Fibroblast of skin of left biceps (primary cell): ENCODE measurements at regions not wholly inside any gene's neighbourhood (a gene's known extent, or its start where the extent isn't known, plus 50 kb on each side); places are given as distances from the start of the nearest gene placed in this dataset.

ENCODE experiments used
- DNase-seq, 2 experiments: peaks; one replicate each; pipeline ENCODE4 v3.0.0-alpha.2; 2013; ENCODE audit warnings: low read depth in 2 of 2

DNA sequence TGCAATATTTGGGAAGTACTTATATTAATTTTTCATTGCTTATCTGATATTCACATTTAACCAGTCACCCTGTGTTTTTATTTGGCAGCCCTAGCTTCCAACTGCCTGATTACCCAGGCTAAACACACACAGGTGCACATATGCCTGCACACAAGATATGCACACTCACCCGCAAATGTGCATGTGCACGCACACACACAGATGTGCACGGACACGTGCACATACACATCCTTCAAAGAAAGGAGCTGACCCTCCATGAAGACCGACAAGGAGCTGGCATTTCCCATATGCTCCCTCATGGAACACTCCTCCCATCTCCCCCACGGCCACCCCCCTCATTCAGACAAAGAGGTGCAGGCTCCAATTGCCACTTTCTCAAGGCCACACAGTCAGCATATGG lies 242.2 kb downstream of the ENGASE start:
- no peak for DNase-seq

DNA sequence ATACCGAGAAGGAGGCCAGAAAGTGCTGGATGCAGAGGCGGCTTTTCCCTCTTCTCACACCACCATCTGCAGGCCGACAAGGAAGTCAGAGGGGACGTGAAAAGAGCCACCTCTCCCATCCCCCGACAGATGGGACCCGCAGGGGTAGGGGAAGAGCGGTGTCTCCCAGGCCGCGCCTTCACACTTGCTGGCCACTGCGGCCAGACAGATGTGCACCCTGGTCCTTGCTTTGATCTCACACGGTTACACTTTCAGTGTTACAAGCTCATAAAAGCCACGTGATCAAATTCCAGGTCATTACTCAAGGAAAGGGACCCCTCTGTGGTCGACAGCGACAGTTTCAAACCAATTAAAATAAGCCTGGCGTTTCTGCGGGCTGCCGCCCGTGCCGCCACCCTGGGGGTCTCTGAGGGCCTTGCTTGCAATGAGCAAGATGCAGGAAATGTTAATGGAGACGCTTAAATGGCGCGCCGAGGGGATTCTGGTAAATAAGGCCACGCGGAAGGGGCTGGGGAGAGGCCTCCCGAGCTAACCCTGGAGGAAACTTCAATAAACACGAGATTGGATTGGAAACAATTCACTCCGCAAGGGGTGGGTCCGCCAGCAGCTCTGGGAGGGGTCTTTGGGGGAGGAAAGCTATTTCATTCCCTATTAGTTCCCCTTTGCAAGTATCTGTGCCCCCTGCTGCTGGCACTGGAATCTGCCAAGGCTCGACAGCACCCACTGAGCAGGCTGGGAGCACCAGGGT lies 240.9 kb downstream of the ENGASE start:
- DNase-seq: no peak

DNA sequence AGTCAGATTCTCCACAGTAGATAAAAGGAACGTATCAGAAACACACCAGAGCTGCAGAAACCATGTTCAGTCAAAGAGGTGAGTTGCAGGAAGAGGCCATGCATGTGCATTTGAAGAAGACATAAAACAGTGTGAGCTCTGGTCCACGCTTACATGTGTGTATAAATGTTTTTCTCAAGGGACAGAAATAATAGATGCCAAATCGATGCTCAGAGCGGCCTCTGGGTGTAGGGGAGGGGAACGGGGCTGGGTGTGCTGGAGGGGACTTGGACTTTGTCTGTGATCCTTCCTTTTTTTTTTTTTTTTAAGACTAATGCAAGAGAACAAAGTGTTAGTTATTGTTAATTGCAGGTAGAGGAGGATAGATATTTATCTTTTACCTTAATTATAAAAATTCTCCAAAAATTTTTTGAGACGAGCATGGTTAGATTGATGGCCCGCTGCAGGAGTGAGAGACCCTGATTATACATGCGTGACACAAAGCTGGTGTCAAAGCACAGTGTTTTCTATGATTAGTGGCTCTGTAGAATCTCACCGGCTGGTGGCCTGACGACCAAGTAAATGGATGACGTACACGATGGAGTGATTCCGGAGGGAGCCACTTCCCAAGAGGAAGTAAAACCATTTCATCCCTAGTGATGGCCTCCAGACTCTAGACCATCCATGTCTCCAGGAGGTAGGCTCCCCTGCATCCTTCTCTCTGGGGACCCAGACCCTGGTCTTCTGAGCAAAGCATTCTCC lies 240.2 kb downstream of the ENGASE start:
- DNase-seq: no peak

- no peak for DNase-seq
These were observed 236.7 kb downstream of the ENGASE start for GRCh38 chr17:79311373-79311772.

GRCh38 chr17:79306424-79307318 lies 232.0 kb downstream of the ENGASE start:
- DNase-seq: no peak

GRCh38 chr17:79305768-79306423 lies 231.3 kb downstream of the ENGASE start:
- DNase-seq: no peak

DNA sequence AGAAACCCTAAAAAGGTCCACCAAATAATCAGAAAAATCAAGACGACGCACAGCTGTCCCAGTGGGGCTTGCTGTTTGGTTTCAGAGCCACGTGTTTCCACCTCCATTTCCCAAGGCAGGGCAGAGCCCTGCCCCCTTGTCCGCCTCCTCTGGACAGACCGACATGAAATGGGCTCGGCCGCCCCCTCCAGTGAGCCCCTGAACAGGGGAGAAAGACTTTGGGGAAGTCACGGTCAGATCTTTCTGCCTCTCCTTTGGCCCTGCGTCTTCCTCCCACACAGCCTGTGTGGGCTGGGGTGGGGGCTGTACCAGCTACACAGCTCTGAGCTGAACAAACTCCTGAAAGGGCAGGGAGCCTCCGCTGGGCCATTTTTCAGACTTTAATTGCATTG lies 230.7 kb downstream of the ENGASE start:
- no peak for DNase-seq

- no peak for DNase-seq
These were observed 230.3 kb downstream of the ENGASE start for GRCh38 chr17:79304884-79305283.

DNA sequence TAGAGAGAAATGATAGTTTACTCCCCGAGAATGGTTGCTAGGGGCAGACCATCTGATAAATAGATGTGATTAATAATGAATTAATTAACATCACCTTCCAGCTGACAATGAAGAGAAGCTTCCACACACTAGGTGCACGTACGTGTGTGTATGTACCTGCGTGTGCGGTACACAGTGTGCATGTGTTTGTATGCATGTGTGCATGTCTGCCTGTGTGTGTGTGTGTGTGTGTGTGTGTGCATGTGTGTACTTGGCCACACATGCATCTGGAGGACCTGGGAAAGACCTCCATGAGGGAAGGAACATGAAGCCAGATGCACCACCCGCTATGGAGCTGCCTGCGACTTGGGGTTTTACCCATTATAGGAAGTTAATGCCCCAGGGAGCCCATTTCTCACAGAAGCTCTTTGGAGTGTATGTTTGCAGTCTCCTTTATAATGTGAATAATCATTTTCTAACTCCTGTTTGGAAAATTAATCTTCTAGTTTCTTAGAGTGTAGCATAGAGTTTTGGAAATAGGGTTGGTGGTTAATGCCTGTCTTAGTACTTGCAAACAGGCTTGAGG lies 229.1 kb downstream of the ENGASE start:
- DNase-seq: no peak

DNA sequence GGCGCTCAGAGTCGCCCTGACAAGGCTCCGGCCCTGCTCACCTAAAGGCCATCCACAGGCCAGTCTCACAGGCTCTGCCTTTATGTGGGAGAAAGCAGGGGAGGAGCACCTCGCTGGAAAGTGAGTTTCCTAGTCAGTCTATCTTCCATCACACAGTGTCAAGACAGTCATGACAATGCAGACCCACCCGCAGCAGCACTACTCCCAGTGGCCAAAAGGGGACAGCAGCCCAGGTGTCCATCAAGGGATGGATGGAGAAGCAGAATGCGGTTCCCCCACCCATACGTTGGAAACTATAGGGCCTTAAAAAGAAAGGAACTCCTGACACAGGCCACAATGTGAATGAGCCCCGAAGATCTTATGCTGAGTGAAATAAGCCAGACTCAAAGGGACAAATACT lies 226.8 kb downstream of the ENGASE start:
- no peak for DNase-seq

DNA sequence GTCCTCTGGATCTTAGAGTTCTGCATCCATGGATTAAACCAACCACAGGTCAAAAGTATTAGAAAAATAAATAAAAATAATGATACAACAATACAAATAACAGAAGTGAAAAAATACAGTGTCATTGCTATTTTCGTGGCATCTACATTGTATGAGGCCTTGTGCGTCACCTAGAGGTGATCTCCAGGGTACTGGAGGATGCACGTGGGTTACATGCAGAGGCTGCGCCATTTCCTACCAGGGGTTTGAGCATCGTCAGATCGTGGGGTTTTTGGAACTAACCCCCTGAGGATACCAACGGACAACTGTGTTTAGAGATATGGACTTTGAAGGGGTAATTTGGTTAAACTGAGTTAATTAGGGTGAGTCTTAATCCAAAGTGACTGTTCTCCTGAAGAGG lies 224.7 kb downstream of the ENGASE start:
- no peak for DNase-seq

GRCh38 chr17:79298799-79299198 lies 224.2 kb downstream of the ENGASE start:
- no peak for DNase-seq

- no peak for DNase-seq
These were observed 221.6 kb downstream of the ENGASE start for GRCh38 chr17:79296243-79296642.

- no peak for DNase-seq
These were observed 220.7 kb downstream of the ENGASE start for GRCh38 chr17:79295307-79295706.

- DNase-seq: peak in 1 of 2 experiments; percentile 0
These were observed 219.9 kb downstream of the ENGASE start for GRCh38 chr17:79294459-79295071.

GRCh38 chr17:79292501-79292900 lies 217.9 kb downstream of the ENGASE start:
- no peak for DNase-seq

- no peak for DNase-seq
These were observed 216.8 kb downstream of the ENGASE start for GRCh38 chr17:79291391-79291790.

DNA sequence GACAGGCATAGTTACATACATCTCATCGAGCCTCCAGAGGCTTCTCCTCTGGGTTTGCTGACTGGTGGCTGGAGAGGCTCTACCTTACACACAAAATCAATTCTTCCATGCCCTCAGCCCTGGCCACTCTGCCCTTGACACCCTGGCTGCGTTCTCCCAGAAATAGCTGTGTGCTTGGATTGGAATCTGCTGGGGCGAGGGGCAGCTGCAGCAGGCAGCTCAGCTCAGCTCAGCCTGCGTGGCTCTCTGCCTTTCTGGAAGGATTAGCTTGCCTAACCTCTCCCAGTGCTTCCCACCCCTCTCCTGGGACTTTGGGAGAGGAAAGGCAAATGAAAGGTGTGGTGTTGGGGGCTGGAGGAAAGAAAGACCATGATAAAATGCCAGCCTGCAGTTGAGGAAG lies 216.1 kb downstream of the ENGASE start:
- DNase-seq: no peak

DNA sequence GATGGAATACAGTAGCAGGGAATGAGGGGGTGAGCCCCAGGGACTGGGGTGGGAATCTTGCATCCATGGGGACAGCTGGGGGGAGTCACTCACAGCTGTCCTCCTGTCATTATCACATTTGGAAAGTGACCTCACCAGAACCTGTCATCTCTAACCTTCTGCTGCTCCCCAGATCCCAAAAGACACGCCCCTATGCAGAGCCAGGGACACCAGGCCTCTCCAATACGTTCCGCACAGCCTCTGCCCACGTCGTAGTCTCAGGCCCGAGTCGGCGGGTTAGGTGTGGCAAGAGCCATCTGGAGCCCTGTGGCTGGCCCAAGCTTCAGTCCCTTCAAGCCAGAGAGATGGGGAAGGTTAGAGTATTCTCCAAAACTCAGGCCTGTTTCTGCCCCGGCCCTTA lies 214.3 kb downstream of the ENGASE start:
- no peak for DNase-seq

DNA sequence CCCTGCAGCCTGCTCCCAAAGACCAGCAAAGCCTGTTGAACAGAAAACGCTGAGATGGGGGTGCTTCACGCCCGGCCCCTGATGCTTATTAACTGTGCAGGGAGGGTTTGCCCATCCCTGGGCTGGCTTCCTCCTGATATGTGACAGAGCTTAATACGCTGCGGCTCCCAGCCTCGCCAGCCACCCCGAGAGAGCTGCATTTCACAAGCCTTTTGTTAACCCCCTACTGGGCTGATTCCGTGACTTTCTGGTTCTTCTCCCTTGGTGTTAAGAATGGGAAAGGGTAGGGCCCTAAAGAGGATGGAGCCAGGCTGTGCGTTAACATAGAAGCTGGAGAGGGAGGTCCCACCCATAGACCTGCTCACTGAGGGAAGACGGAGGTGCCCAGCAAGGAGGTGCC lies 211.8 kb downstream of the ENGASE start:
- no peak for DNase-seq

GRCh38 chr17:79285973-79286372 lies 211.3 kb downstream of the ENGASE start:
- no peak for DNase-seq
